Heart left ventricle (tissue), 13 donors: ENCODE measurements at regions not wholly inside any gene's neighbourhood (a gene's known extent, or its start where the extent isn't known, plus 50 kb on each side); places are given as distances from the start of the nearest gene placed in this dataset.

ENCODE experiments used
- POLR2A ChIP-seq, 2 donors: fragments of 450-650 bp; IDR thresholded peaks; one replicate each; pipeline ENCODE4 v1.6.1; 2017; ENCODE audit warnings: antibody characterized with exemption in 2 of 2, mild to moderate bottlenecking in 2 of 2, moderate library complexity in 2 of 2
- TF ChIP-seq, protein P1 (sequence below), 12 donors: fragments of 200-600 bp; sonication (generic) in 4 of 12; IDR thresholded peaks; one replicate each; pipeline versions ENCODE4 v1.5.0 to v1.8.0; 2018 to 2022; ENCODE audit warnings: antibody characterized with exemption in 12 of 12, mild to moderate bottlenecking in 5 of 12
- donor health status: ischemic (EF 13 %, LVEDD 7.1; RV severe dilation, severe dysfunction).
- donor health status: DM: no; HTN: yes; CAD: no.
- donor health status: DM: no; HTN: no; CAD: no.
- donor health status: ischemic (EF 25% LVEDD 6.9; RV normal size, moderate dysfunction).
- donor health status: ischemic (EF 25% LVEDD 5.7; RV mildly dilated, moderate dysfunction).
- donor health status: ischemic (EF 35%, LVEDD 5.7; RV mildly dilated, moderate dysfunction).
- donor health status: nonischemic (EF 11% LVEDD 7.7; RV severe dilation, severe dysfunction).
- donor health status: DM: yes; HTN: yes; CAD: no.
- donor health status: PGD.
- donor health status: ischemic (EF 29% LVEDD 5.4; RV normal size, mild dysfunction).
- donor health status: nonischemic (EF 23%, LVEDD 6.1; RV moderate dilation, normal function).

DNA sequence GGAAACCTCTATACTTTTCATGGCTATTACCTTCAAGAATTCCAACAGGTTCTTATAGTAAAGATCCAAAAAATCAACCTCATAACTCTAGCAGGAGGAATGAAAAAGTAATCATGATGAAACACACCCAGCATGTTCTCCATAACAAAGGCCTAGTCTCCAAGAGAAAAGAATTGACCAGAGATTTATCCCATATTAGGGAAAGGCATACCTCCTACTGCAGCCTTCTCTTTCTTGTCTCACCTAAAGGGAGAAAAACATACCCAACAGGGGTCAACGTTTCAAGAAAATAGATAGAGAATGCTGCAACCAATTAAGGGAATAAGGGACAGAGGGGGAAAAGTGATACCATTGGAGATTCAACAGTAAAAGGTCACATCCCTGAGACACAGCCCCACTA, 262.5 kb downstream of the FRK start:
- TF ChIP-seq, protein P1, sequence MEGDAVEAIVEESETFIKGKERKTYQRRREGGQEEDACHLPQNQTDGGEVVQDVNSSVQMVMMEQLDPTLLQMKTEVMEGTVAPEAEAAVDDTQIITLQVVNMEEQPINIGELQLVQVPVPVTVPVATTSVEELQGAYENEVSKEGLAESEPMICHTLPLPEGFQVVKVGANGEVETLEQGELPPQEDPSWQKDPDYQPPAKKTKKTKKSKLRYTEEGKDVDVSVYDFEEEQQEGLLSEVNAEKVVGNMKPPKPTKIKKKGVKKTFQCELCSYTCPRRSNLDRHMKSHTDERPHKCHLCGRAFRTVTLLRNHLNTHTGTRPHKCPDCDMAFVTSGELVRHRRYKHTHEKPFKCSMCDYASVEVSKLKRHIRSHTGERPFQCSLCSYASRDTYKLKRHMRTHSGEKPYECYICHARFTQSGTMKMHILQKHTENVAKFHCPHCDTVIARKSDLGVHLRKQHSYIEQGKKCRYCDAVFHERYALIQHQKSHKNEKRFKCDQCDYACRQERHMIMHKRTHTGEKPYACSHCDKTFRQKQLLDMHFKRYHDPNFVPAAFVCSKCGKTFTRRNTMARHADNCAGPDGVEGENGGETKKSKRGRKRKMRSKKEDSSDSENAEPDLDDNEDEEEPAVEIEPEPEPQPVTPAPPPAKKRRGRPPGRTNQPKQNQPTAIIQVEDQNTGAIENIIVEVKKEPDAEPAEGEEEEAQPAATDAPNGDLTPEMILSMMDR (IDR thresholded peaks at IDR 0.05): no peak
- TF ChIP-seq POLR2A (IDR thresholded peaks at IDR 0.05): no peak
